ENCODE measurements at regions not wholly inside any gene's neighbourhood (a gene's known extent, or its start where the extent isn't known, plus 50 kb on each side); places are given as distances from the start of the nearest gene placed in this dataset.

- ATAC-seq = no peak
- H3K9me3 ChIP-seq = no peaks in the 10 kb centered on the region
- no peak overlapping the region for H3K4me3 ChIP-seq
- H3K4me1 ChIP-seq = no peaks in the 10 kb centered on the region
- intact Hi-C loops (cut with DNase I) = no loop called here
- H3K27ac ChIP-seq = no peak overlapping the region
- no peak for TF ChIP-seq CTCF (IDR thresholded peaks at IDR 0.05)
- no peaks in the 10 kb centered on the region for H3K36me3 ChIP-seq
- no peak for DNase-seq
- H3K27me3 ChIP-seq (ENCODE audit: low read depth) = no peaks in the 10 kb centered on the region
Observed at GRCh38 chr1:193574913-193575312, 388.5 kb upstream of the B3GALT2 start.

GRCh38 chr1:193569983-193570269 is 383.5 kb upstream of the B3GALT2 start:
- no peaks in the 10 kb centered on the region for H3K36me3 ChIP-seq
- no peaks in the 10 kb centered on the region for H3K4me1 ChIP-seq
- no peaks in the 10 kb centered on the region for H3K27me3 ChIP-seq (ENCODE audit: low read depth)
- intact Hi-C loops (cut with DNase I) = no loop called here
- no peak for TF ChIP-seq CTCF (IDR thresholded peaks at IDR 0.05)
- DNase-seq (no peak), ATAC-seq (no peak)
- H3K27ac ChIP-seq = no peak overlapping the region
- H3K4me3 ChIP-seq = no peak overlapping the region
- H3K9me3 ChIP-seq = no peaks in the 10 kb centered on the region

- intact Hi-C loops (cut with DNase I) = no loop called here
- Histone ChIP-seq H3K4me1 (no peaks in the 10 kb centered on the region), H3K27ac (no peak overlapping the region), H3K27me3 (ENCODE audit: low read depth) (no peaks in the 10 kb centered on the region), H3K36me3 (no peaks in the 10 kb centered on the region), H3K4me3 (no peak overlapping the region), H3K9me3 (no peaks in the 10 kb centered on the region)
- DNase-seq (no peak), ATAC-seq (no peak)
- no peak for TF ChIP-seq CTCF (IDR thresholded peaks at IDR 0.05)
Observed at GRCh38 chr1:193569096-193569982, 382.9 kb upstream of the B3GALT2 start.

- H3K4me1 ChIP-seq = no peaks in the 10 kb centered on the region
- DNase-seq = no peak
- no peak for TF ChIP-seq CTCF (IDR thresholded peaks at IDR 0.05)
- ATAC-seq = peak in 1 of 2 donors; percentile 37
- H3K27ac ChIP-seq = no peak overlapping the region
- intact Hi-C loops (cut with DNase I) = no loop called here
- H3K27me3 ChIP-seq (ENCODE audit: low read depth) = no peaks in the 10 kb centered on the region
- H3K4me3 ChIP-seq = no peak overlapping the region
- no peaks in the 10 kb centered on the region for H3K9me3 ChIP-seq
- no peaks in the 10 kb centered on the region for H3K36me3 ChIP-seq
Observed at GRCh38 chr1:193568512-193568911, 382.1 kb upstream of the B3GALT2 start.

GRCh38 chr1:193567937-193568336 is 381.5 kb upstream of the B3GALT2 start:
- ATAC-seq (no peak), DNase-seq (no peak)
- H3K27me3 ChIP-seq (ENCODE audit: low read depth) = no peaks in the 10 kb centered on the region
- no peaks in the 10 kb centered on the region for H3K4me1 ChIP-seq
- intact Hi-C loops (cut with DNase I) = no loop called here
- no peak overlapping the region for H3K27ac ChIP-seq
- H3K9me3 ChIP-seq = no peaks in the 10 kb centered on the region
- no peaks in the 10 kb centered on the region for H3K36me3 ChIP-seq
- TF ChIP-seq CTCF (IDR thresholded peaks at IDR 0.05) = no peak
- no peak overlapping the region for H3K4me3 ChIP-seq
